SK-N-SH (cell line): ENCODE measurements at regions not wholly inside any gene's neighbourhood (a gene's known extent, or its start where the extent isn't known, plus 50 kb on each side); places are given as distances from the start of the nearest gene placed in this dataset.

ENCODE experiments used
- CTCF ChIA-PET: fragments of 300-600, 350-600 bp; formaldehyde crosslinking; extraction: SDS; loops from one replicate; lab custom pipeline; 2021; lab: Yijun Ruan, JAX
- POLR2A ChIA-PET: fragments of 350-600 bp; sonication (Branson Sonifier 250); formaldehyde crosslinking; extraction: SDS; loops from one replicate; lab custom pipeline; 2020; ENCODE audit warnings: antibody characterized with exemption, inconsistent platforms; lab: Yijun Ruan, JAX
- DNase-seq: peaks from one replicate; pipeline ENCODE4 v3.0.0; 2012
- H2AFZ ChIP-seq: fragments of 200-600 bp; sonication (generic); 2 replicates; pipeline ENCODE4 v1.8.1; 2016; ENCODE audit warnings: antibody characterized with exemption, mild to moderate bottlenecking, low read depth
- H3F3A ChIP-seq: fragments of 200-600 bp; sonication (generic); replicated peaks from 2 replicates; pipeline ENCODE3; 2016; ENCODE audit warnings: antibody characterized with exemption, mild to moderate bottlenecking; ENCODE audit not compliant: insufficient read depth
- H3K27ac ChIP-seq, 2 experiments: fragments of 200-500 bp in 1 of 2; fragments of 200-600 bp in 1 of 2; sonication (Bioruptor generic) in 1 of 2; sonication (generic), shearing (Covaris generic) in 1 of 2; 2 replicates each; pipeline versions ENCODE4 v1.5.1 to v1.6.1; 2014 to 2016; ENCODE audit warnings: low read depth in 2 of 2, inconsistent platforms in 1 of 2, low read length in 1 of 2, mild to moderate bottlenecking in 1 of 2, mixed read lengths in 1 of 2
- H3K27me3 ChIP-seq: fragments of 200-600 bp; sonication (generic), shearing (Covaris generic); 2 replicates; pipeline ENCODE4 v1.6.1; 2016; ENCODE audit warnings: mixed run types; ENCODE audit not compliant: insufficient read depth
- H3K36me3 ChIP-seq, 2 experiments: fragments of 200-500 bp in 1 of 2; fragments of 200-600 bp in 1 of 2; sonication (Bioruptor generic) in 1 of 2; sonication (generic) in 1 of 2; replicated peaks in 1 of 2; 2 replicates each; pipeline versions ENCODE3 to v1.5.1; 2014 to 2016; ENCODE audit warnings: low read length in 1 of 2, mild to moderate bottlenecking in 1 of 2; ENCODE audit not compliant: insufficient read depth in 2 of 2, control insufficient read depth in 1 of 2
- H3K4me1 ChIP-seq, 2 experiments: fragments of 200-500 bp in 1 of 2; fragments of 200-600 bp in 1 of 2; sonication (Bioruptor generic) in 1 of 2; sonication (generic), shearing (Covaris generic) in 1 of 2; 2 replicates each; pipeline versions ENCODE4 v1.5.1 to v1.6.1; 2014 to 2016; ENCODE audit warnings: low read depth in 1 of 2, low read length in 1 of 2, mixed run types in 1 of 2; ENCODE audit not compliant: insufficient read depth in 2 of 2, control insufficient read depth in 1 of 2
- H3K4me2 ChIP-seq: fragments of 200-600 bp; sonication (generic), shearing (Covaris generic); 2 replicates; pipeline ENCODE4 v1.6.1; 2017; ENCODE audit warnings: mixed run types
- H3K4me3 ChIP-seq, 2 experiments: fragments of 200-500 bp in 1 of 2; fragments of 200-600 bp in 1 of 2; sonication (Bioruptor generic) in 1 of 2; sonication (generic), shearing (Covaris generic) in 1 of 2; 2 replicates each; pipeline versions ENCODE4 v1.5.1 to v1.8.1; 2014 to 2016; ENCODE audit warnings: low read depth in 2 of 2, inconsistent platforms in 1 of 2, low read length in 1 of 2, mild to moderate bottlenecking in 1 of 2, mixed read lengths in 1 of 2, moderate library complexity in 1 of 2
- H3K79me2 ChIP-seq: fragments of 200-600 bp; sonication (generic); 2 replicates; pipeline ENCODE4 v1.8.1; 2017; ENCODE audit warnings: mild to moderate bottlenecking; ENCODE audit not compliant: insufficient read depth
- H3K9ac ChIP-seq: fragments of 200-600 bp; sonication (generic); 2 replicates; pipeline ENCODE4 v1.6.1; 2017; ENCODE audit warnings: mixed run types
- H3K9me2 ChIP-seq: fragments of 200-600 bp; sonication (generic); 2 replicates; pipeline ENCODE4 v1.6.1; 2017; ENCODE audit warnings: mixed run types
- H3K9me3 ChIP-seq: fragments of 200-600 bp; sonication (generic); 2 replicates; pipeline ENCODE4 v1.6.1; 2017; ENCODE audit warnings: mixed run types, mild to moderate bottlenecking, moderate library complexity
- H4K20me1 ChIP-seq: fragments of 200-600 bp; sonication (generic); 2 replicates; pipeline ENCODE4 v1.6.1; 2017; ENCODE audit warnings: mild to moderate bottlenecking, mixed run types; ENCODE audit not compliant: insufficient read depth
- CTCF ChIP-seq: fragments of 200-600 bp; sonication (generic); IDR thresholded peaks from 2 replicates; pipeline ENCODE4 v1.6.1; 2017; ENCODE audit warnings: antibody characterized with exemption, mild to moderate bottlenecking, moderate library complexity
- EZH2phosphoT487 ChIP-seq: fragments of 200-600 bp; sonication (generic); IDR thresholded peaks from 2 replicates; pipeline ENCODE4 v1.6.1; 2017; ENCODE audit warnings: low read depth, mixed run types, mild to moderate bottlenecking, antibody characterized with exemption, moderate library complexity, borderline replicate concordance
- MEF2A ChIP-seq: IDR thresholded peaks from 2 replicates; pipeline ENCODE4 v1.4.0; 2012; ENCODE audit warnings: low read depth, borderline replicate concordance
- NFIC ChIP-seq: IDR thresholded peaks from 2 replicates; pipeline ENCODE4 v1.4.0; 2012; ENCODE audit warnings: borderline replicate concordance
- POLR2AphosphoS5 ChIP-seq: IDR thresholded peaks from 2 replicates; pipeline ENCODE4 v1.6.1; 2012; ENCODE audit warnings: low read depth, low read length
- RAD21 ChIP-seq: IDR thresholded peaks from 2 replicates; pipeline ENCODE4 v1.6.1; 2012; ENCODE audit warnings: mild to moderate bottlenecking, low read length
- SMC3 ChIP-seq: IDR thresholded peaks from 2 replicates; pipeline ENCODE4 v1.6.1; 2012; ENCODE audit warnings: low read depth, low read length, improper control_type of control experiment
- TEAD4 ChIP-seq: IDR thresholded peaks from 2 replicates; pipeline ENCODE4 v1.4.0; 2012; ENCODE audit warnings: mild to moderate bottlenecking, borderline replicate concordance; ENCODE audit not compliant: insufficient read depth
- USF2 ChIP-seq: fragments of 150-350 bp; IDR thresholded peaks from 2 replicates; pipeline ENCODE4 v1.6.1; 2017; ENCODE audit warnings: antibody characterized with exemption, low read length, low read depth, borderline replicate concordance
- WGBS: methylation state at CpG from one replicate; pipeline ENCODE4 v1.1.6; 2017; ENCODE audit warnings: low lambda C conversion rate; 5-methylcytosine and 5-hydroxymethylcytosine counted together

- Histone ChIP-seq H3K9me3 (no peaks in the 10 kb centered on the region), H3K36me3 (no peaks in the 10 kb centered on the region), H3K27me3 (peaks cover 31% of the 10 kb centered on the region), H3K79me2 (no peaks in the 10 kb centered on the region), H3K9me2 (no peaks in the 10 kb centered on the region), H4K20me1 (no peaks in the 10 kb centered on the region), H3K4me3 (no peak overlapping the region), H3K9ac (no peak overlapping the region), H2AFZ (no peak overlapping the region), H3K4me1 (peaks cover 0 to 8% of the 10 kb centered on the region in 2 experiments; a peak in 1 of 4 replicates), H3F3A (no peaks in the 10 kb centered on the region), H3K27ac (no peak overlapping the region), H3K4me2 (no peak overlapping the region)
- POLR2A ChIA-PET = interaction anchor here (0.8 kb wide), 1 partner anchor 1416 kb away, joined by 3 read pairs; no protein-coding TSS in a partner anchor
- CTCF ChIA-PET = interaction anchor here (0.7 to 10.0 kb wide), 28 partner anchors 9 to 619 kb away, joined by 3 to 272 read pairs (median 4); no protein-coding TSS in a partner anchor
- peak; percentile 35 for TF ChIP-seq SMC3
- peak; percentile 52 for TF ChIP-seq CTCF
- TF ChIP-seq USF2 = no peak
- TF ChIP-seq MEF2A = no peak
- TF ChIP-seq RAD21 = peak; percentile 46; the same call in 1 of the 2 replicates
- WGBS = 29% methylated on average over 3 of the region's 8 CpGs
- peak; percentile 65 for DNase-seq
Measured at GRCh38 chr2:121099329-121100290, 185.4 kb downstream of the TFCP2L1 start.

- TF ChIP-seq MEF2A (no peak), TEAD4 (no peak), POLR2AphosphoS5 (no peak), EZH2phosphoT487 (no peak), NFIC (no peak)
- H3K4me1 ChIP-seq = peaks cover 0 to 6% of the 10 kb centered on the region in 2 experiments; a peak in 1 of 4 replicates
- H3K9ac ChIP-seq = no peak overlapping the region
- peaks cover 31% of the 10 kb centered on the region for H3K27me3 ChIP-seq
- 51% methylated on average over 10 of the region's 10 CpGs for WGBS
- H3K4me3 ChIP-seq = no peak overlapping the region
- H2AFZ ChIP-seq = no peak overlapping the region
- H3K79me2 ChIP-seq = no peaks in the 10 kb centered on the region
- no peaks in the 10 kb centered on the region for H3K9me3 ChIP-seq
- no peaks in the 10 kb centered on the region for H4K20me1 ChIP-seq
- no peaks in the 10 kb centered on the region for H3K36me3 ChIP-seq
- H3K4me2 ChIP-seq = no peak overlapping the region
- no peaks in the 10 kb centered on the region for H3K9me2 ChIP-seq
- DNase-seq = no peak
- H3F3A ChIP-seq = no peaks in the 10 kb centered on the region
- ChIA-PET CTCF (interaction anchor here (0.7 to 10.0 kb wide), 6 partner anchors 16 to 382 kb away, joined by 3 to 272 read pairs (median 4); no protein-coding TSS in a partner anchor), POLR2A (interaction anchor here (0.6 kb wide), 1 partner anchor 315 kb away, joined by 3 read pairs; no protein-coding TSS in a partner anchor)
- H3K27ac ChIP-seq = no peak overlapping the region
Measured at GRCh38 chr2:121101093-121101715, 183.8 kb downstream of the TFCP2L1 start.
